Activated CD4-positive, alpha-beta T cell treated with anti-CD3 and anti-CD28 coated beads for 1 hour (primary cell): ENCODE measurements at regions not wholly inside any gene's neighbourhood (a gene's known extent, or its start where the extent isn't known, plus 50 kb on each side); places are given as distances from the start of the nearest gene placed in this dataset.
"Not testable (repeated sequence)": the region's sequence is repeated elsewhere in the genome, so short reads cannot be mapped to it uniquely, and the experiment has no call there.

Experiments
- DNase-seq: peaks from one replicate; pipeline ENCODE4 v3.0.0-alpha.2; 2020

GRCh38 chr3:75453839-75454238 lies 210.3 kb upstream of the FRG2C start:
- not testable (repeated sequence) for DNase-seq

- not testable (repeated sequence) for DNase-seq
Observed at GRCh38 chr3:75474530-75474929, 189.6 kb upstream of the FRG2C start.

GRCh38 chr3:75496600-75496999 lies 167.5 kb upstream of the FRG2C start:
- not testable (repeated sequence) for DNase-seq

- not testable (repeated sequence) for DNase-seq
Observed at GRCh38 chr3:75500357-75500756, 163.8 kb upstream of the FRG2C start.

GRCh38 chr3:75502171-75502570 lies 162.0 kb upstream of the FRG2C start:
- DNase-seq, result not testable (repeated sequence)

- not testable (repeated sequence) for DNase-seq
Observed at GRCh38 chr3:75502769-75503756, 161.1 kb upstream of the FRG2C start.

GRCh38 chr3:75506603-75507002 lies 157.5 kb upstream of the FRG2C start:
- DNase-seq, result no peak

- DNase-seq, result not testable (repeated sequence)
Observed at GRCh38 chr3:75507956-75508355, 156.2 kb upstream of the FRG2C start.

- DNase-seq, result not testable (repeated sequence)
Observed at GRCh38 chr3:75527657-75528056, 136.5 kb upstream of the FRG2C start.

- DNase-seq, result not testable (repeated sequence)
Observed at GRCh38 chr3:75552095-75552494, 112.0 kb upstream of the FRG2C start.

GRCh38 chr3:75564427-75564826 lies 99.7 kb upstream of the FRG2C start:
- not testable (repeated sequence) for DNase-seq

GRCh38 chr3:75572303-75572702 lies 91.8 kb upstream of the FRG2C start:
- not testable (repeated sequence) for DNase-seq

GRCh38 chr3:75579091-75579490 lies 85.0 kb upstream of the FRG2C start:
- DNase-seq, result not testable (repeated sequence)

- not testable (repeated sequence) for DNase-seq
Observed at GRCh38 chr3:75579536-75579935, 84.6 kb upstream of the FRG2C start.

- DNase-seq, result peak; percentile 21
Observed at GRCh38 chr3:75579981-75580782, 83.9 kb upstream of the FRG2C start.

GRCh38 chr3:75582536-75582935 lies 81.6 kb upstream of the FRG2C start:
- DNase-seq, result not testable (repeated sequence)

GRCh38 chr3:75583116-75583515 lies 81.0 kb upstream of the FRG2C start:
- not testable (repeated sequence) for DNase-seq

- not testable (repeated sequence) for DNase-seq
Observed at GRCh38 chr3:75587695-75588094, 76.4 kb upstream of the FRG2C start.

- not testable (repeated sequence) for DNase-seq
Observed at GRCh38 chr3:75590382-75590781, 73.7 kb upstream of the FRG2C start.

- DNase-seq, result not testable (repeated sequence)
Observed at GRCh38 chr3:75604286-75604934, 59.7 kb upstream of the FRG2C start.

- DNase-seq, result not testable (repeated sequence)
Observed at GRCh38 chr3:75607996-75608395, 56.1 kb upstream of the FRG2C start.

GRCh38 chr3:75609598-75609997 lies 54.5 kb upstream of the FRG2C start:
- DNase-seq, result not testable (repeated sequence)

- DNase-seq, result no peak
Observed at GRCh38 chr3:75610773-75611172, 53.4 kb upstream of the FRG2C start.
